MM.1S (cell line): ENCODE measurements at regions not wholly inside any gene's neighbourhood (a gene's known extent, or its start where the extent isn't known, plus 50 kb on each side); places are given as distances from the start of the nearest gene placed in this dataset.

ENCODE experiments used
- CTCF ChIP-seq: fragments of 300-600 bp; sonication (generic); IDR thresholded peaks from 2 replicates; pipeline ENCODE4 v1.5.1; 2016; ENCODE audit warnings: antibody characterized with exemption, low read length, mixed read lengths
- EZH2 ChIP-seq: fragments of 300-600 bp; sonication (generic); optimal IDR thresholded peaks from 2 replicates; pipeline ENCODE3; 2017; ENCODE audit warnings: low read depth, mild to moderate bottlenecking, antibody characterized with exemption, low read length, mixed read lengths
- EZH2phosphoT487 ChIP-seq: fragments of 300-600 bp; sonication (generic); IDR thresholded peaks from 2 replicates; pipeline ENCODE4 v1.6.1; 2018; ENCODE audit warnings: antibody characterized with exemption, low read length

GRCh38 chr5:17412760-17413671, 85.0 kb upstream of the TAF11L2 start:
- no peak for TF ChIP-seq CTCF
- TF ChIP-seq EZH2phosphoT487 = no peak
- no peak for TF ChIP-seq EZH2
